ENCODE measurements at regions not wholly inside any gene's neighbourhood (a gene's known extent, or its start where the extent isn't known, plus 50 kb on each side); places are given as distances from the start of the nearest gene placed in this dataset.
"Not testable (repeated sequence)": the region's sequence is repeated elsewhere in the genome, so short reads cannot be mapped to it uniquely, and the experiment has no call there.

- DNase-seq: not testable (repeated sequence)
Measured at GRCh38 chr2:106249157-106249828, 55.2 kb upstream of the UXS1 start.

GRCh38 chr2:106248548-106249151 is 54.5 kb upstream of the UXS1 start:
- DNase-seq: not testable (repeated sequence)
